Progenitor cell of endocrine pancreas (in vitro differentiated cells): ENCODE measurements at regions not wholly inside any gene's neighbourhood (a gene's known extent, or its start where the extent isn't known, plus 50 kb on each side); places are given as distances from the start of the nearest gene placed in this dataset.

Source experiments
- DNase-seq: peaks from one replicate; pipeline ENCODE4 v3.0.0; 2021; ENCODE audit warnings: low spot score; ENCODE audit not compliant: unreplicated experiment
- H3K27ac Mint-ChIP-seq: 2 replicates; pipeline ENCODE4 v1.8.0; 2021; ENCODE audit warnings: mild to moderate bottlenecking, moderate library complexity, mixed read lengths
- H3K27me3 Mint-ChIP-seq: 2 replicates; pipeline ENCODE4 v1.8.0; 2021; ENCODE audit warnings: mixed read lengths
- H3K36me3 Mint-ChIP-seq: 2 replicates; pipeline ENCODE4 v1.8.0; 2022; ENCODE audit warnings: mixed read lengths; ENCODE audit not compliant: insufficient read depth
- H3K4me1 Mint-ChIP-seq: 2 replicates; pipeline ENCODE4 v1.8.0; 2021; ENCODE audit warnings: low read depth, mixed read lengths
- H3K4me3 Mint-ChIP-seq: 2 replicates; pipeline ENCODE4 v1.8.0; 2021; ENCODE audit warnings: low read depth, mild to moderate bottlenecking, moderate library complexity, mixed read lengths
- H3K9me3 Mint-ChIP-seq: 2 replicates; pipeline ENCODE4 v1.8.0; 2021; ENCODE audit warnings: low read depth, mixed read lengths
- TF ChIP-seq, protein P1 (sequence below): fragments of 200-600 bp; sonication (generic); IDR thresholded peaks from one replicate; pipeline ENCODE4 v1.5.0; 2021; ENCODE audit warnings: antibody characterized with exemption, mild to moderate bottlenecking; ENCODE audit not compliant: unreplicated experiment

GRCh38 chr9:103900466-103900865, 193.6 kb upstream of the SMC2 start:
- Mint-ChIP-seq H3K27ac (no peak overlapping the region), H3K4me3 (no peak overlapping the region), H3K27me3 (no peaks in the 10 kb centered on the region), H3K9me3 (no peaks in the 10 kb centered on the region), H3K36me3 (no peaks in the 10 kb centered on the region), H3K4me1 (no peaks in the 10 kb centered on the region)
- no peak for DNase-seq
- TF ChIP-seq, protein P1, sequence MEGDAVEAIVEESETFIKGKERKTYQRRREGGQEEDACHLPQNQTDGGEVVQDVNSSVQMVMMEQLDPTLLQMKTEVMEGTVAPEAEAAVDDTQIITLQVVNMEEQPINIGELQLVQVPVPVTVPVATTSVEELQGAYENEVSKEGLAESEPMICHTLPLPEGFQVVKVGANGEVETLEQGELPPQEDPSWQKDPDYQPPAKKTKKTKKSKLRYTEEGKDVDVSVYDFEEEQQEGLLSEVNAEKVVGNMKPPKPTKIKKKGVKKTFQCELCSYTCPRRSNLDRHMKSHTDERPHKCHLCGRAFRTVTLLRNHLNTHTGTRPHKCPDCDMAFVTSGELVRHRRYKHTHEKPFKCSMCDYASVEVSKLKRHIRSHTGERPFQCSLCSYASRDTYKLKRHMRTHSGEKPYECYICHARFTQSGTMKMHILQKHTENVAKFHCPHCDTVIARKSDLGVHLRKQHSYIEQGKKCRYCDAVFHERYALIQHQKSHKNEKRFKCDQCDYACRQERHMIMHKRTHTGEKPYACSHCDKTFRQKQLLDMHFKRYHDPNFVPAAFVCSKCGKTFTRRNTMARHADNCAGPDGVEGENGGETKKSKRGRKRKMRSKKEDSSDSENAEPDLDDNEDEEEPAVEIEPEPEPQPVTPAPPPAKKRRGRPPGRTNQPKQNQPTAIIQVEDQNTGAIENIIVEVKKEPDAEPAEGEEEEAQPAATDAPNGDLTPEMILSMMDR = no peak

DNA sequence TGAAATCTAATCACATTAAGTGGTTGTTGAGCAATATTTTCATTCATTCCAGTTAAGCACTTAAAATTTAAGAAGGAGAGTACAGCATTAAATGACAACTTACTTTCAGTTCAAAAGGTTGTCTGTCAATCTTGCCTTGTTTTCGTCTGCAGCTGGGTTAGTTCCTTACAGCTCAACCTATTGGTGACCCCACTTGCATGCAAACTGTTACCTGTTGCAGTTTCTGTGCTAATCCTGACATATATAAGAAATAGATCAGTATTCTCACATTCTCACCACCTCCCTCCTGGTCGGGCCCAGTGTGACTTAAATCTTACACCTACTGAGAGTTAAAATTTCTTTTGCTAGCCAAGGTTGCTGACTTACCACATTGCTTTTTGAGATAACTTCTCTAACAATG, 191.8 kb upstream of the SMC2 start:
- Mint-ChIP-seq H3K27me3 (no peaks in the 10 kb centered on the region), H3K4me3 (no peak overlapping the region), H3K4me1 (no peaks in the 10 kb centered on the region), H3K9me3 (no peaks in the 10 kb centered on the region), H3K36me3 (no peaks in the 10 kb centered on the region), H3K27ac (no peak overlapping the region)
- TF ChIP-seq, protein P1 = no peak
- no peak for DNase-seq

GRCh38 chr9:103904242-103904641, 189.9 kb upstream of the SMC2 start:
- no peaks in the 10 kb centered on the region for H3K9me3 Mint-ChIP-seq

DNA sequence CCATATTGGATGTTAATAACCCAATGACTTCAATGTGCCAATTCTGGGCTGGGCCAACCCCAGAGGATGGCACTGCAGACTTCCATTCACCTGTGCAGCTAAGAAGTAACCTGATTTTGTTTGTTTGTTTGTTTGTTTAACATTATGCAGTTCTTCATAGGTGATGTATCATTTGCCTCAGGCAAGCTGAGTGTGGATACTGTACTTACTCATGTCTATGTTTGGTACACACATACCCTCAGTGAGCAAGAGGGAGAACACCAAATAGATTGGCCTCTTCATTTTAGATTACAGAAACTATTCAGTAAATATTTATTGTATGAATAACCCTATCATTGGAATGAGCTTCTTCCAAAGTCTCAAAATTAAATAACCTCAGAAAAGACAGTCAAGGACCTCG, 180.2 kb upstream of the SMC2 start:
- Mint-ChIP-seq H3K9me3 (peaks cover 3% of the 10 kb centered on the region), H3K27ac (no peak overlapping the region), H3K4me1 (no peaks in the 10 kb centered on the region), H3K4me3 (no peak overlapping the region), H3K27me3 (no peaks in the 10 kb centered on the region), H3K36me3 (no peaks in the 10 kb centered on the region)
- TF ChIP-seq, protein P1 = no peak
- no peak for DNase-seq

More at GRCh38 chr9:103904242-103904641, 189.9 kb upstream of the SMC2 start:
- DNase-seq = no peak
- Mint-ChIP-seq H3K27me3 (no peaks in the 10 kb centered on the region), H3K27ac (no peak overlapping the region), H3K4me3 (no peak overlapping the region), H3K4me1 (no peaks in the 10 kb centered on the region), H3K36me3 (no peaks in the 10 kb centered on the region)
- TF ChIP-seq, protein P1 = no peak

- no peaks in the 10 kb centered on the region for H3K4me1 Mint-ChIP-seq
- no peak for DNase-seq
- H3K36me3 Mint-ChIP-seq = no peaks in the 10 kb centered on the region
- no peak overlapping the region for H3K4me3 Mint-ChIP-seq
- TF ChIP-seq, protein P1 = no peak
- no peaks in the 10 kb centered on the region for H3K9me3 Mint-ChIP-seq
- H3K27me3 Mint-ChIP-seq = no peaks in the 10 kb centered on the region
- H3K27ac Mint-ChIP-seq = no peak overlapping the region
Observed at GRCh38 chr9:103919605-103920209, 174.4 kb upstream of the SMC2 start.
